ENCODE measurements at regions not wholly inside any gene's neighbourhood (a gene's known extent, or its start where the extent isn't known, plus 50 kb on each side); places are given as distances from the start of the nearest gene placed in this dataset.

DNA sequence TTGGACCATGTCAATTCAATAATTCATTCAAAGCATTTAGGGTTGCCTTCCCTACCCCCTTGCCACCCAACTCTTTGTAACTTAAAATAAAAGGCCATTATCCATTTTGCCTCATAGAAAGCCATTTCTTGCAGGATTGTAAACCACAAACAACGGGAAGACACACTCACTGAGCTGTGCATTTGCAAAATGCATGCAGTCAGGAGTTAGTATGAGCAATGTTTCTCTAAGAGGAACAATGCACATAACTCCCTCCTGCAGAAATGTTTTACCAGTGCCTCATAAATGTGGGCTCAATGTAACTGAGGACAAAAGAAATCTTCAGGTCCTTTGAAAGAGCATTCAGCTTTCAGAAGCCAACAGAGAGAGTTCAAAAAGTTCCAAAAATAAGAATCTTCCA lies 98.5 kb upstream of the ABCA1 start:
- Histone ChIP-seq H3K36me3 (ENCODE audit: control insufficient read depth in 2 of 2, insufficient read depth in 1 of 2, low read length in 2 of 2) (no peaks in the 10 kb centered on the region), H3K9me3 (ENCODE audit: control insufficient read depth, insufficient read depth, low read depth, low read length) (no peaks in the 10 kb centered on the region), H3K4me1 (ENCODE audit: control insufficient read depth, insufficient read depth, low read length) (no peaks in the 10 kb centered on the region), H3K27ac (ENCODE audit: extremely low read depth, low read depth, low read length) (no peak overlapping the region), H3K4me3 (ENCODE audit: low read depth, low read length) (no peak overlapping the region)
- ChIA-PET CTCF (interaction anchor here (1.2 kb wide), 1 partner anchor 163 kb away, joined by 5 read pairs; no protein-coding TSS in a partner anchor), POLR2A (no interaction called here)
- TF ChIP-seq ZNF610 (tag by site-specific recombination; IDR thresholded peaks at IDR 0.05; ENCODE audit: borderline replicate concordance) (no peak), ZNF133 (tag by site-specific recombination; IDR thresholded peaks at IDR 0.05) (no peak), ZBTB7A (tag by site-specific recombination; IDR thresholded peaks at IDR 0.05; ENCODE audit: low read depth) (no peak), SP2 (tag by site-specific recombination; IDR thresholded peaks at IDR 0.05) (no peak), ZSCAN30 (tag by site-specific recombination; IDR thresholded peaks at IDR 0.05) (no peak), RBAK (tag by site-specific recombination; IDR thresholded peaks at IDR 0.05) (no peak), GFI1B (tag by site-specific recombination; IDR thresholded peaks at IDR 0.05) (no peak), ZNF529 (tag by site-specific recombination; IDR thresholded peaks at IDR 0.05; ENCODE audit: insufficient replicate concordance) (no peak), IKZF3 (tag by site-specific recombination; IDR thresholded peaks at IDR 0.05) (no peak), PRDM2 (tag by site-specific recombination; IDR thresholded peaks at IDR 0.05; ENCODE audit: borderline replicate concordance) (no peak), ZNF138 (tag by site-specific recombination; IDR thresholded peaks at IDR 0.05; ENCODE audit: borderline replicate concordance) (no peak), ZNF404 (tag by site-specific recombination; IDR thresholded peaks at IDR 0.05) (no peak), ZNF830 (tag by site-specific recombination; IDR thresholded peaks at IDR 0.05; ENCODE audit: low read depth) (no peak), ZNF692 (tag by site-specific recombination; IDR thresholded peaks at IDR 0.05) (no peak), MEIS1 (CRISPR knock-in tag; IDR thresholded peaks at IDR 0.05; ENCODE audit: borderline replicate concordance) (no peak), ZNF16 (tag by site-specific recombination; IDR thresholded peaks at IDR 0.05; ENCODE audit: low read depth) (no peak)
- TF ChIP-seq, protein P1, sequence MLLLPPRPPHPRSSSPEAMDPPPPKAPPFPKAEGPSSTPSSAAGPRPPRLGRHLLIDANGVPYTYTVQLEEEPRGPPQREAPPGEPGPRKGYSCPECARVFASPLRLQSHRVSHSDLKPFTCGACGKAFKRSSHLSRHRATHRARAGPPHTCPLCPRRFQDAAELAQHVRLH (tag by site-specific recombination; IDR thresholded peaks at IDR 0.05): no peak

DNA sequence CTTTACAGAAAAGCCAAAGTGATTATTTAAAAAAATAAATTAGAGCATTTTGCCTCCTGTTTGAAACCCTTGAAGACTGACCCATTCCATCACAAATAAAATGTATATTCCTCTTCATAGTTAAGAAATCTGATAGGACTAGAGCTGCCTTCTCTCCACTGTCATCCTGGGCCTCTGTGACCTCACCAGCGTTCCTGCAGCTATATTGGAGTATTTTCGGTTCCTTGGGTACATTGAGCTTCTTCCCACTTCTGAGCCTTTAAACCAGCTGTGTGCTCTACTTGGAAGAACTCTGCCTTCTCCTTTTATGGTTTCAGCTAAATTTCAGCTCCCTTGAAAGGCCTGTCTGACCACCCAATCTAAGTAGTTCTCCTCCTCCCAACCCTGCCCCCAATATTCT lies 99.1 kb upstream of the ABCA1 start:
- CTCF ChIA-PET: interaction anchor here (1.2 to 1.7 kb wide), 2 partner anchors 11 to 164 kb away, joined by 5 read pairs; no protein-coding TSS in a partner anchor
- no peaks in the 10 kb centered on the region for H3K4me1 ChIP-seq (ENCODE audit: control insufficient read depth, insufficient read depth, low read length)
- no peaks in the 10 kb centered on the region for H3K36me3 ChIP-seq (ENCODE audit: control insufficient read depth in 2 of 2, insufficient read depth in 1 of 2, low read length in 2 of 2)
- H3K9me3 ChIP-seq (ENCODE audit: control insufficient read depth, insufficient read depth, low read depth, low read length): no peaks in the 10 kb centered on the region
- H3K4me3 ChIP-seq (ENCODE audit: low read depth, low read length): no peak overlapping the region
- H3K27ac ChIP-seq (ENCODE audit: extremely low read depth, low read depth, low read length): no peak overlapping the region
- POLR2A ChIA-PET: no interaction called here
- no peak for TF ChIP-seq ZNF777 (tag by site-specific recombination; IDR thresholded peaks at IDR 0.05; ENCODE audit: borderline replicate concordance)
- no peak for TF ChIP-seq ZBTB8A (tag by site-specific recombination; IDR thresholded peaks at IDR 0.05)
- TF ChIP-seq ZNF138 (tag by site-specific recombination; IDR thresholded peaks at IDR 0.05; ENCODE audit: borderline replicate concordance): no peak
- TF ChIP-seq ZNF629 (tag by site-specific recombination; IDR thresholded peaks at IDR 0.05): no peak
- TF ChIP-seq ZNF335 (tag by site-specific recombination; conservative IDR thresholded peaks at IDR 0.05): no peak
- TF ChIP-seq ZNF266 (tag by site-specific recombination; IDR thresholded peaks at IDR 0.05; ENCODE audit: low read depth): no peak
- TF ChIP-seq ZNF354C (tag by site-specific recombination; IDR thresholded peaks at IDR 0.05; ENCODE audit: borderline replicate concordance, low read depth): no peak
- no peak for TF ChIP-seq ZNF2 (tag by site-specific recombination; IDR thresholded peaks at IDR 0.05)
- no peak for TF ChIP-seq ZNF621 (tag by site-specific recombination; IDR thresholded peaks at IDR 0.05)
- TF ChIP-seq ZNF24 (tag by site-specific recombination; IDR thresholded peaks at IDR 0.05): no peak
- TF ChIP-seq, protein P2, sequence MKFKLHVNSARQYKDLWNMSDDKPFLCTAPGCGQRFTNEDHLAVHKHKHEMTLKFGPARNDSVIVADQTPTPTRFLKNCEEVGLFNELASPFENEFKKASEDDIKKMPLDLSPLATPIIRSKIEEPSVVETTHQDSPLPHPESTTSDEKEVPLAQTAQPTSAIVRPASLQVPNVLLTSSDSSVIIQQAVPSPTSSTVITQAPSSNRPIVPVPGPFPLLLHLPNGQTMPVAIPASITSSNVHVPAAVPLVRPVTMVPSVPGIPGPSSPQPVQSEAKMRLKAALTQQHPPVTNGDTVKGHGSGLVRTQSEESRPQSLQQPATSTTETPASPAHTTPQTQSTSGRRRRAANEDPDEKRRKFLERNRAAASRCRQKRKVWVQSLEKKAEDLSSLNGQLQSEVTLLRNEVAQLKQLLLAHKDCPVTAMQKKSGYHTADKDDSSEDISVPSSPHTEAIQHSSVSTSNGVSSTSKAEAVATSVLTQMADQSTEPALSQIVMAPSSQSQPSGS (tag by site-specific recombination; IDR thresholded peaks at IDR 0.05; ENCODE audit: low read depth): no peak
- no peak for TF ChIP-seq ZNF626 (tag by site-specific recombination; IDR thresholded peaks at IDR 0.05)
- no peak for TF ChIP-seq ZNF600 (tag by site-specific recombination; IDR thresholded peaks at IDR 0.05)
